ENCODE measurements at regions not wholly inside any gene's neighbourhood (a gene's known extent, or its start where the extent isn't known, plus 50 kb on each side); places are given as distances from the start of the nearest gene placed in this dataset.
A peak's percentile ranks its signal among the peaks of the same experiment; 100 is the strongest.

DNA sequence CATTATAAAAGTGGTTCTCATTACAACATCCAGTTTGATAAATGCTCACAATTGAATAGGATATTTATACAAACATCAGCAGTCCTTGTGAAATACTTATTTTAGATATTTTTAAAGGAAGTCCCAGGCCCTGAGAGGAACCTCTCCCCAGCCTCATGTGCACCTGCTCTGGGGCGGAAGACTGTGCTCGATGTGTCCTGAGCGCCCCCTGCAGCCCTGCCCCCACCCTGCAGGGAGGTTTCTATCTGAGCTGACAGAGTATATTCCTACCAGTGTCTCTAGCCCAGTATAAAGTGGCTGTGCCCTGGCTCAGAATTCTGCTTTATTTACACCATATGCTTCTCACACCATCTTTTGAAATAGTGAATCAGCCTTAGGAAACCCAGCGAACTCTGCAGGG is 1349.1 kb downstream of the TMEM121 start:
- no peaks in the 10 kb centered on the region for H3K27me3 ChIP-seq (replicated peaks; ENCODE audit: control insufficient read depth, insufficient read depth, low read length)
- H3K36me3 ChIP-seq (ENCODE audit: control insufficient read depth, insufficient read depth, low read length), result no peaks in the 10 kb centered on the region
- Mint-ChIP-seq H3K9me3 (ENCODE audit: unreplicated experiment) (no peaks in the 10 kb centered on the region), H3K4me3 (ENCODE audit: unreplicated experiment) (no peak overlapping the region), H3K4me1 (ENCODE audit: low read depth, unreplicated experiment) (peaks cover 8% of the 10 kb centered on the region), H3K27ac (ENCODE audit: unreplicated experiment) (no peak overlapping the region), H3K36me3 (ENCODE audit: insufficient read depth, unreplicated experiment) (no peaks in the 10 kb centered on the region), H3K27me3 (ENCODE audit: insufficient read depth, unreplicated experiment) (no peaks in the 10 kb centered on the region)
- peaks cover 30% of the 10 kb centered on the region for H3K4me1 ChIP-seq
- no peak overlapping the region for H3K4me3 ChIP-seq (ENCODE audit: low read depth, low read length)
- CTCF ChIA-PET, result interaction anchor here (0.8 kb wide), 1 partner anchor 27 kb away, joined by 3 read pairs; no protein-coding TSS in a partner anchor
- POLR2A ChIA-PET, result no interaction called here
- TF ChIP-seq, protein P1, sequence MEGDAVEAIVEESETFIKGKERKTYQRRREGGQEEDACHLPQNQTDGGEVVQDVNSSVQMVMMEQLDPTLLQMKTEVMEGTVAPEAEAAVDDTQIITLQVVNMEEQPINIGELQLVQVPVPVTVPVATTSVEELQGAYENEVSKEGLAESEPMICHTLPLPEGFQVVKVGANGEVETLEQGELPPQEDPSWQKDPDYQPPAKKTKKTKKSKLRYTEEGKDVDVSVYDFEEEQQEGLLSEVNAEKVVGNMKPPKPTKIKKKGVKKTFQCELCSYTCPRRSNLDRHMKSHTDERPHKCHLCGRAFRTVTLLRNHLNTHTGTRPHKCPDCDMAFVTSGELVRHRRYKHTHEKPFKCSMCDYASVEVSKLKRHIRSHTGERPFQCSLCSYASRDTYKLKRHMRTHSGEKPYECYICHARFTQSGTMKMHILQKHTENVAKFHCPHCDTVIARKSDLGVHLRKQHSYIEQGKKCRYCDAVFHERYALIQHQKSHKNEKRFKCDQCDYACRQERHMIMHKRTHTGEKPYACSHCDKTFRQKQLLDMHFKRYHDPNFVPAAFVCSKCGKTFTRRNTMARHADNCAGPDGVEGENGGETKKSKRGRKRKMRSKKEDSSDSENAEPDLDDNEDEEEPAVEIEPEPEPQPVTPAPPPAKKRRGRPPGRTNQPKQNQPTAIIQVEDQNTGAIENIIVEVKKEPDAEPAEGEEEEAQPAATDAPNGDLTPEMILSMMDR (IDR thresholded peaks at IDR 0.05; ENCODE audit: insufficient read depth in 1 of 2, low read depth in 1 of 2, low read length in 1 of 2, severe bottlenecking in 1 of 2, unreplicated experiment in 1 of 2), result peak; percentile 14 to 21
- peak in 1 of 2 experiments; percentile 38 for DNase-seq
- intact Hi-C loops (cut with micrococcal nuclease; ENCODE audit: unreplicated experiment), result no loop called here
- BruUV-seq (replicated peaks), result no TSS peak
- H3K9me3 ChIP-seq, result no peaks in the 10 kb centered on the region

DNA sequence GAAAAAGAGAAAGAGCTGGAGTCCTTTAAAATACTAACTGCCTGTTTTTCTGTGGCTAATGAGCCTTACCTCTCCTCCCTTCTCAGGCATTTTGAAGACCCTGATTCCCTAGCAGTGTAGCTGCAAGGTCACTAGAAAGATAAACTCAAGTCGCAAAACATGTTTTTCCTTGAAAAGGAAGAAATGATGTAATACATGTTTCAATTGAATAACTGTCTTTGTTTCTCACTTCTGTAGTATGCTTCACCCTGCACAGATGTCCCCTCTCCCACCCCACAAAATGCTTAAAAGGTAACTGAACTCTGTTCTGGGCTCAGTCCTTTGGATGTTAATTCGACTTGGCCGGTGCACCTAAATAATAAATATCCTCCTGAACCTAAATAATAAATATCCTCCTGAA is 1350.3 kb downstream of the TMEM121 start:
- no peak overlapping the region for H3K27ac Mint-ChIP-seq (ENCODE audit: unreplicated experiment)
- H3K36me3 ChIP-seq (ENCODE audit: control insufficient read depth, insufficient read depth, low read length), result no peaks in the 10 kb centered on the region
- BruUV-seq (replicated peaks), result no TSS peak
- POLR2A ChIA-PET, result no interaction called here
- H3K27me3 ChIP-seq (replicated peaks; ENCODE audit: control insufficient read depth, insufficient read depth, low read length), result no peaks in the 10 kb centered on the region
- no peaks in the 10 kb centered on the region for H3K36me3 Mint-ChIP-seq (ENCODE audit: insufficient read depth, unreplicated experiment)
- DNase-seq, result no peak
- intact Hi-C loops (cut with micrococcal nuclease; ENCODE audit: unreplicated experiment), result no loop called here
- H3K27me3 Mint-ChIP-seq (ENCODE audit: insufficient read depth, unreplicated experiment), result no peaks in the 10 kb centered on the region
- H3K4me1 ChIP-seq, result peaks cover 30% of the 10 kb centered on the region
- no peaks in the 10 kb centered on the region for H3K9me3 Mint-ChIP-seq (ENCODE audit: unreplicated experiment)
- CTCF ChIA-PET, result no interaction called here
- H3K9me3 ChIP-seq, result no peaks in the 10 kb centered on the region
- TF ChIP-seq, protein P1 (IDR thresholded peaks at IDR 0.05; ENCODE audit: insufficient read depth in 1 of 2, low read depth in 1 of 2, low read length in 1 of 2, severe bottlenecking in 1 of 2, unreplicated experiment in 1 of 2), result no peak
- H3K4me1 Mint-ChIP-seq (ENCODE audit: low read depth, unreplicated experiment), result peaks cover 8% of the 10 kb centered on the region
- no peak overlapping the region for H3K4me3 Mint-ChIP-seq (ENCODE audit: unreplicated experiment)
- H3K4me3 ChIP-seq (ENCODE audit: low read depth, low read length), result no peak overlapping the region

DNA sequence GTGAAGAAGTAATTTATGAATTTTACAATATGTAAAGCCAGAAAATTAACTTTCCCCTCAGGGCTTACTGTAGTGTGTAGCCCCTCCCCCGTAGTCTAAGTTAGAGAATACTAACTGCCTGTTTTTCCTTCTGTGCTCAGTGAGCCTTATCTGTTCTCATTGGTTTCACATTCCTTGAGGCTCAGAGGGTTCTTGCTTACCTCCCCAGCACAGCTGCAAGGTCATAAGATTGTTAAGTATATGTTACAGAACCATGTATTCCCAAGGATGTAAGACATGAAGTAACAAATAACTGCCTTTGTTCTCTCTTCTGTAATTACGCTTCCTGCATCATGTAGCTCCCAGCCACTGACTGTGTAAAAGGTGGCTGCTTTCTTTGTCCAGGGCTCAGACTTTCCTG is 1351.1 kb downstream of the TMEM121 start:
- DNase-seq, result no peak
- no TSS peak for BruUV-seq (replicated peaks)
- Mint-ChIP-seq H3K36me3 (ENCODE audit: insufficient read depth, unreplicated experiment) (no peaks in the 10 kb centered on the region), H3K27ac (ENCODE audit: unreplicated experiment) (peak overlapping the region; percentile 22), H3K4me1 (ENCODE audit: low read depth, unreplicated experiment) (peaks cover 8% of the 10 kb centered on the region), H3K27me3 (ENCODE audit: insufficient read depth, unreplicated experiment) (no peaks in the 10 kb centered on the region), H3K4me3 (ENCODE audit: unreplicated experiment) (peak overlapping the region; percentile 11), H3K9me3 (ENCODE audit: unreplicated experiment) (no peaks in the 10 kb centered on the region)
- Histone ChIP-seq H3K27me3 (replicated peaks; ENCODE audit: control insufficient read depth, insufficient read depth, low read length) (no peaks in the 10 kb centered on the region), H3K4me1 (peaks cover 30% of the 10 kb centered on the region), H3K9me3 (no peaks in the 10 kb centered on the region), H3K36me3 (ENCODE audit: control insufficient read depth, insufficient read depth, low read length) (no peaks in the 10 kb centered on the region), H3K4me3 (ENCODE audit: low read depth, low read length) (no peak overlapping the region)
- ChIA-PET CTCF (no interaction called here), POLR2A (no interaction called here)
- intact Hi-C loops (cut with micrococcal nuclease; ENCODE audit: unreplicated experiment), result no loop called here
- TF ChIP-seq, protein P1 (IDR thresholded peaks at IDR 0.05; ENCODE audit: insufficient read depth in 1 of 2, low read depth in 1 of 2, low read length in 1 of 2, severe bottlenecking in 1 of 2, unreplicated experiment in 1 of 2), result no peak
